CD14-positive monocyte (primary cell): ENCODE measurements at regions not wholly inside any gene's neighbourhood (a gene's known extent, or its start where the extent isn't known, plus 50 kb on each side); places are given as distances from the start of the nearest gene placed in this dataset.

ENCODE experiments used
- DNase-seq, 3 donors: peaks; one replicate each; pipeline ENCODE4 v3.0.0-alpha.2; 2011 to 2022
- H2AFZ ChIP-seq: 2 replicates; pipeline ENCODE4 v1.6.0; 2012; ENCODE audit warnings: mild to moderate bottlenecking, low read depth, low read length, inconsistent platforms; ENCODE audit not compliant: insufficient read depth, poor library complexity, severe bottlenecking
- H3K27ac ChIP-seq, 2 donors: 1 replicate in 1 of 2; 2 replicates in 1 of 2; pipeline ENCODE4 v1.5.1; 2012 to 2013; ENCODE audit warnings: low read length in 2 of 2, control low read depth in 1 of 2, inconsistent platforms in 1 of 2, low read depth in 1 of 2, mild to moderate bottlenecking in 1 of 2
- H3K27me3 ChIP-seq, 2 donors: one replicate each; pipeline versions ENCODE4 v1.6.0 to v1.6.1; 2011 to 2013; ENCODE audit warnings: low read length in 2 of 2; ENCODE audit not compliant: control insufficient read depth in 2 of 2, insufficient read depth in 2 of 2
- H3K36me3 ChIP-seq, 2 donors: replicated peaks in 1 of 2; 1 replicate in 1 of 2; 2 replicates in 1 of 2; pipeline versions ENCODE4 v1.5.1 to v1.6.1; 2012 to 2013; ENCODE audit warnings: low read length in 2 of 2, control low read depth in 1 of 2, inconsistent platforms in 1 of 2, mild to moderate bottlenecking in 1 of 2; ENCODE audit not compliant: insufficient read depth in 2 of 2, control insufficient read depth in 1 of 2
- H3K4me1 ChIP-seq, 2 donors: 1 replicate in 1 of 2; 2 replicates in 1 of 2; pipeline versions ENCODE4 v1.5.1 to v1.6.1; 2012 to 2013; ENCODE audit warnings: low read length in 2 of 2, control low read depth in 1 of 2, inconsistent platforms in 1 of 2, mild to moderate bottlenecking in 1 of 2, moderate library complexity in 1 of 2; ENCODE audit not compliant: insufficient read depth in 2 of 2, control insufficient read depth in 1 of 2
- H3K4me2 ChIP-seq: replicated peaks from 2 replicates; pipeline ENCODE3; 2012; ENCODE audit warnings: low read length, moderate library complexity, mild to moderate bottlenecking; ENCODE audit not compliant: poor library complexity, severe bottlenecking; ENCODE audit errors: extremely low read depth
- H3K4me3 ChIP-seq, 3 experiments: fragments of 200-600 bp in 1 of 3; sonication (generic) in 1 of 3; replicated peaks in 1 of 3; 1 replicate in 2 of 3; 2 replicates in 1 of 3; pipeline ENCODE4 v1.5.1; 2011 to 2013; ENCODE audit warnings: low read length in 3 of 3, mild to moderate bottlenecking in 3 of 3, control low read depth in 2 of 3, low read depth in 2 of 3, inconsistent platforms in 1 of 3, moderate library complexity in 1 of 3
- H3K79me2 ChIP-seq: 2 replicates; pipeline ENCODE4 v1.6.0; 2012; ENCODE audit warnings: mild to moderate bottlenecking, control low read depth, inconsistent platforms, low read length, moderate library complexity; ENCODE audit not compliant: insufficient read depth
- H3K9ac ChIP-seq: 2 replicates; pipeline ENCODE4 v1.6.0; 2017; ENCODE audit warnings: low read length, mild to moderate bottlenecking; ENCODE audit not compliant: insufficient read depth, poor library complexity, severe bottlenecking
- H3K9me3 ChIP-seq, 2 donors: replicated peaks in 1 of 2; 1 replicate in 1 of 2; 2 replicates in 1 of 2; pipeline versions ENCODE4 v1.5.1 to v1.6.1; 2012 to 2013; ENCODE audit warnings: low read length in 2 of 2, control low read depth in 1 of 2; ENCODE audit not compliant: control insufficient read depth in 1 of 2, insufficient read depth in 1 of 2
- H4K20me1 ChIP-seq: 2 replicates; pipeline ENCODE4 v1.6.0; 2012; ENCODE audit warnings: mild to moderate bottlenecking, low read length, control low read depth, moderate library complexity; ENCODE audit not compliant: insufficient read depth
- H3K27ac Mint-ChIP-seq, 7 donors: one replicate each; pipeline ENCODE4 v1.8.0; 2020; ENCODE audit warnings: mild to moderate bottlenecking in 7 of 7, mixed read lengths in 7 of 7, moderate library complexity in 6 of 7, inconsistent platforms in 2 of 7
- H3K27me3 Mint-ChIP-seq, 3 donors: one replicate each; pipeline ENCODE4 v1.8.0; 2021 to 2022; ENCODE audit warnings: low read depth in 3 of 3, mild to moderate bottlenecking in 3 of 3, mixed read lengths in 3 of 3, moderate library complexity in 3 of 3, inconsistent platforms in 1 of 3
- H3K36me3 Mint-ChIP-seq, 2 donors: one replicate each; pipeline ENCODE4 v1.8.0; 2020; ENCODE audit warnings: mixed read lengths in 2 of 2, inconsistent platforms in 1 of 2, mild to moderate bottlenecking in 1 of 2
- H3K4me1 Mint-ChIP-seq: one replicate; pipeline ENCODE4 v1.8.0; 2020; ENCODE audit warnings: mild to moderate bottlenecking, mixed read lengths
- H3K4me3 Mint-ChIP-seq, 2 donors: one replicate each; pipeline ENCODE4 v1.8.0; 2020; ENCODE audit warnings: mild to moderate bottlenecking in 2 of 2, mixed read lengths in 2 of 2, moderate library complexity in 1 of 2
- H3K9me3 Mint-ChIP-seq, 7 donors: one replicate each; pipeline ENCODE4 v1.8.0; 2020 to 2022; ENCODE audit warnings: mixed read lengths in 7 of 7, mild to moderate bottlenecking in 6 of 7, moderate library complexity in 6 of 7, inconsistent platforms in 2 of 7
- WGBS: methylation state at CpG from one replicate; pipeline ENCODE4 v1.1.5; 2013; ENCODE audit warnings: missing lambda C conversion rate; ENCODE audit not compliant: insufficient coverage; 5-methylcytosine and 5-hydroxymethylcytosine counted together
- intact Hi-C, 2 donors: fragments of 100-400 bp; cut with micrococcal nuclease; formaldehyde crosslinking; loops; one replicate each; pipeline versions ENCODE4 v1.15.0 to v1.15.1; 2023
- TF ChIP-seq, protein P1 (sequence below): fragments of 200-600 bp; IDR thresholded peaks from one replicate; pipeline ENCODE4 v1.8.0; 2022; ENCODE audit warnings: antibody characterized with exemption, mild to moderate bottlenecking

DNA sequence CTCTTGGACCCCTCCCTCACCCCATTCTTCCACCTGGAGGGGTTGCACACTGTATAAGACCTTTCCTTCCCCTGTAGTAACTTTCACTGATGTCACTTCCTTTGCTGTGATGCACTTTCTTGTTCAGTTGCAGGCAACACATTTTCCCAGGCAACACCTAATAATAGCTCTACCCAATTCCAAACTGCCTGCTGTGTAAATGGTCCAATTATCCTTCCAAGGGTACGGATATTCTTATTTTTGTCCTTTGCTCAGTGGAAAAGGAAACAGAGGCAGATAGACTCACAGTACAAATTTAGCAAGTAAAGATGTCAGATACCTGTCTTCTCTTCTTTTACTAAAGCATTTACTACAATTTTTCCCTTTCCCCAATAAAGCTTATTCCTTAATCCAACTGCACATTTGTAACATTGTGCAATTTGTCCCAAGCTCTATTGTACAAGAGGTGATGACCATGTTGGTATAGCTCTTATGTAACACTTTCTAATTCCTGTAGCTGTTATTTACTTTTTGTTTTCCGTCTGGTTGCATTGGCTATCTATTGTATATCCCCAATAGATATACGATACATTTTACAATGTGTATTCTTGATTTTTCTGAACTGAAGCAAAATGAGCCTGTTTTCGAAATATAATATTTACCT lies 69.1 kb upstream of the NPFFR2 start:
- Mint-ChIP-seq H3K27me3 (no peaks in the 10 kb centered on the region), H3K36me3 (no peaks in the 10 kb centered on the region), H3K4me3 (no peak overlapping the region), H3K4me1 (no peaks in the 10 kb centered on the region), H3K9me3 (peaks cover 0 to 6% (median 2%) of the 10 kb centered on the region in 7 donors), H3K27ac (no peak overlapping the region)
- no CpG with 5 or more reads among the region's 4 CpGs for WGBS
- Histone ChIP-seq H3K4me3 (no peak overlapping the region), H3K9me3 (peaks cover 2 to 3% of the 10 kb centered on the region in 2 donors), H3K36me3 (no peaks in the 10 kb centered on the region), H3K79me2 (no peaks in the 10 kb centered on the region), H3K9ac (no peak overlapping the region), H4K20me1 (no peaks in the 10 kb centered on the region), H2AFZ (no peak overlapping the region), H3K4me1 (no peaks in the 10 kb centered on the region), H3K27ac (no peak overlapping the region), H3K4me2 (no peak overlapping the region), H3K27me3 (no peaks in the 10 kb centered on the region)
- TF ChIP-seq, protein P1, sequence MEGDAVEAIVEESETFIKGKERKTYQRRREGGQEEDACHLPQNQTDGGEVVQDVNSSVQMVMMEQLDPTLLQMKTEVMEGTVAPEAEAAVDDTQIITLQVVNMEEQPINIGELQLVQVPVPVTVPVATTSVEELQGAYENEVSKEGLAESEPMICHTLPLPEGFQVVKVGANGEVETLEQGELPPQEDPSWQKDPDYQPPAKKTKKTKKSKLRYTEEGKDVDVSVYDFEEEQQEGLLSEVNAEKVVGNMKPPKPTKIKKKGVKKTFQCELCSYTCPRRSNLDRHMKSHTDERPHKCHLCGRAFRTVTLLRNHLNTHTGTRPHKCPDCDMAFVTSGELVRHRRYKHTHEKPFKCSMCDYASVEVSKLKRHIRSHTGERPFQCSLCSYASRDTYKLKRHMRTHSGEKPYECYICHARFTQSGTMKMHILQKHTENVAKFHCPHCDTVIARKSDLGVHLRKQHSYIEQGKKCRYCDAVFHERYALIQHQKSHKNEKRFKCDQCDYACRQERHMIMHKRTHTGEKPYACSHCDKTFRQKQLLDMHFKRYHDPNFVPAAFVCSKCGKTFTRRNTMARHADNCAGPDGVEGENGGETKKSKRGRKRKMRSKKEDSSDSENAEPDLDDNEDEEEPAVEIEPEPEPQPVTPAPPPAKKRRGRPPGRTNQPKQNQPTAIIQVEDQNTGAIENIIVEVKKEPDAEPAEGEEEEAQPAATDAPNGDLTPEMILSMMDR, result no peak
- DNase-seq, result no peak
- intact Hi-C loops, result no loop called here

DNA sequence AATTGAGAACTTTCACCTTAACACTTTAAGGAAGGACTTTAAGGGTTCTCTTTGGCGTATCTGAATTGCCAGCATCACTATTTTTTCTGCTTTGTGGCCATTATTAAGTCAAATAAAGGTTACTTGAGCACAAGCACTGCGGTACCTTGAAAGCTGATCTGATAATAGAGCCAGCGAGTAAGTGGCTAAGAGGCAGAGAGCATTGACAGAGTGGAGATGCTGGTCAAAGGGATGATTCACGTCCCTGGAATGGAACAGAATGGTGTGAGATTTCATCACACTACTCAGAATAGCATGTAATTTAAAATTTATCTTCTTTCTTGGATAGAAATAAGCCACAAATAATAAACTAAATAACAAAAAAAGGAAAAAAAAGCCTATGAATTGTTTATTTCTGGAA lies 57.1 kb upstream of the NPFFR2 start:
- Mint-ChIP-seq H3K9me3 (peaks cover 0 to 6% (median 3%) of the 10 kb centered on the region in 7 donors), H3K27me3 (peaks cover 0 to 4% (median 0%) of the 10 kb centered on the region in 3 donors), H3K36me3 (no peaks in the 10 kb centered on the region), H3K4me1 (peaks cover 18% of the 10 kb centered on the region), H3K4me3 (no peak overlapping the region), H3K27ac (no peak overlapping the region)
- Histone ChIP-seq H3K27ac (no peak overlapping the region), H4K20me1 (no peaks in the 10 kb centered on the region), H3K4me1 (peaks cover 11 to 14% of the 10 kb centered on the region in 2 donors), H3K9ac (no peak overlapping the region), H3K4me2 (no peak overlapping the region), H3K36me3 (no peaks in the 10 kb centered on the region), H3K9me3 (no peaks in the 10 kb centered on the region), H3K4me3 (no peak overlapping the region), H3K27me3 (no peaks in the 10 kb centered on the region), H2AFZ (no peak overlapping the region), H3K79me2 (no peaks in the 10 kb centered on the region)
- TF ChIP-seq, protein P1, result no peak
- no peak for DNase-seq
- intact Hi-C loops, result no loop called here
- no CpG with 5 or more reads among the region's 4 CpGs for WGBS
